ENCODE measurements at regions not wholly inside any gene's neighbourhood (a gene's known extent, or its start where the extent isn't known, plus 50 kb on each side); places are given as distances from the start of the nearest gene placed in this dataset.

- no peak for DNase-seq (ENCODE audit: low read depth)
- H3K4me3 ChIP-seq (ENCODE audit: low read depth, low read length) = no peak overlapping the region
- TF ChIP-seq CTCF (IDR thresholded peaks at IDR 0.05; ENCODE audit: low read depth, low read length, missing control alignments) = no peak
Observed at GRCh38 chr3:110062716-110063115, 725.4 kb upstream of the DPPA4 start.

GRCh38 chr3:110063178-110063577, 725.8 kb upstream of the DPPA4 start:
- no peak overlapping the region for H3K4me3 ChIP-seq (ENCODE audit: low read depth, low read length)
- no peak for DNase-seq (ENCODE audit: low read depth)
- TF ChIP-seq CTCF (IDR thresholded peaks at IDR 0.05; ENCODE audit: low read depth, low read length, missing control alignments) = no peak

- no peak for TF ChIP-seq CTCF (IDR thresholded peaks at IDR 0.05; ENCODE audit: low read depth, low read length, missing control alignments)
- DNase-seq (ENCODE audit: low read depth) = no peak
- H3K4me3 ChIP-seq (ENCODE audit: low read depth, low read length) = no peak overlapping the region
Observed at GRCh38 chr3:110066206-110066605, 728.9 kb upstream of the DPPA4 start.

- TF ChIP-seq CTCF (IDR thresholded peaks at IDR 0.05; ENCODE audit: low read depth, low read length, missing control alignments) = no peak
- no peak overlapping the region for H3K4me3 ChIP-seq (ENCODE audit: low read depth, low read length)
- DNase-seq (ENCODE audit: low read depth) = no peak
Observed at GRCh38 chr3:110067527-110067926, 730.2 kb upstream of the DPPA4 start.

GRCh38 chr3:110069761-110070160, 732.4 kb upstream of the DPPA4 start:
- no peak for TF ChIP-seq CTCF (IDR thresholded peaks at IDR 0.05; ENCODE audit: low read depth, low read length, missing control alignments)
- no peak for DNase-seq (ENCODE audit: low read depth)
- H3K4me3 ChIP-seq (ENCODE audit: low read depth, low read length) = no peak overlapping the region

GRCh38 chr3:110070161-110070916, 733.0 kb upstream of the DPPA4 start:
- no peak for TF ChIP-seq CTCF (IDR thresholded peaks at IDR 0.05; ENCODE audit: low read depth, low read length, missing control alignments)
- no peak for DNase-seq (ENCODE audit: low read depth)
- no peak overlapping the region for H3K4me3 ChIP-seq (ENCODE audit: low read depth, low read length)

GRCh38 chr3:110074095-110074494, 736.7 kb upstream of the DPPA4 start:
- no peak for TF ChIP-seq CTCF (IDR thresholded peaks at IDR 0.05; ENCODE audit: low read depth, low read length, missing control alignments)
- DNase-seq (ENCODE audit: low read depth) = no peak
- no peak overlapping the region for H3K4me3 ChIP-seq (ENCODE audit: low read depth, low read length)

Data from GM12864 (cell line).